Hepatic stellate cell (primary cell): ENCODE measurements at regions not wholly inside any gene's neighbourhood (a gene's known extent, or its start where the extent isn't known, plus 50 kb on each side); places are given as distances from the start of the nearest gene placed in this dataset.

Experiments
- DNase-seq: peaks from one replicate; pipeline ENCODE4 v3.0.0; 2011; ENCODE audit warnings: low spot score

GRCh38 chr3:30945291-30945690, 50.8 kb upstream of the GADL1 start:
- no peak for DNase-seq

GRCh38 chr3:30948426-30948825, 54.0 kb upstream of the GADL1 start:
- no peak for DNase-seq

GRCh38 chr3:30951826-30952225, 57.4 kb upstream of the GADL1 start:
- no peak for DNase-seq

- no peak for DNase-seq
Observed at GRCh38 chr3:30952786-30953185, 58.3 kb upstream of the GADL1 start.

DNA sequence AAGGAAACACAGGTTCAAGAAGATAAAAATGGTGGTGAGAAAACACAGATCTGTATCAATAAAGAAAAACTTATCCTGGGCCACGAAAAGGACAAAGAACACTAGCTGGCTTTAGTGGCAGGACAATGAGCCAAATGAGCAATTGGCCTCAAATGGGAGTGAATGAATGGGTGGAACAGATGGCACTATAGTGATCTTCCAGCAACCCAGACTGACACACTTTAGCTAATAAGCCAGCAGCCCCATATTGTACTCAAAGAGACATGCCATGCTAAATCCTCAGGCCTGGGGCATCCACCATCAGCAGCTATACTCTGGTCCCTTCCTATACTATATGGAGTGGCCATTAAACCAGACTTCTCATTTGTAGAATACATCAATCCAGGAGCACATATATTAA, 60.0 kb upstream of the GADL1 start:
- no peak for DNase-seq

DNA sequence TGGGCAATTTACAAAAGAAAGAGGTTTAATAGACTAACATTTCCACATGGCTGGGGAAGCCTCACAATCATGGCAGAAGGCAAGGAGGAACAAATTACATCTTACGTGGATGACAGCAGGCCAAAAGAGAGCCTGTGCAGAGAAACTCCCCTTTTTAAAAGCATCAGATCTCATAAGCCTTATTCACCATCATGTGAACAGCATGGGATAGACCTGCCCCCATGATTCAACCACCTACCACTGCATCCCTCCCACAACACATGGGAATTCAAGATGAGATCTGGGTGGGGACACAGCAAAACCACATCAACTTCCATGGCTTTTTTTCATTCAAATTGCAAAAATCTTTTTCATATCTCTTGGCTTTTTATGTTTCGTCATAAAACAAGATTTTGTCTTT, 67.6 kb upstream of the GADL1 start:
- no peak for DNase-seq

DNA sequence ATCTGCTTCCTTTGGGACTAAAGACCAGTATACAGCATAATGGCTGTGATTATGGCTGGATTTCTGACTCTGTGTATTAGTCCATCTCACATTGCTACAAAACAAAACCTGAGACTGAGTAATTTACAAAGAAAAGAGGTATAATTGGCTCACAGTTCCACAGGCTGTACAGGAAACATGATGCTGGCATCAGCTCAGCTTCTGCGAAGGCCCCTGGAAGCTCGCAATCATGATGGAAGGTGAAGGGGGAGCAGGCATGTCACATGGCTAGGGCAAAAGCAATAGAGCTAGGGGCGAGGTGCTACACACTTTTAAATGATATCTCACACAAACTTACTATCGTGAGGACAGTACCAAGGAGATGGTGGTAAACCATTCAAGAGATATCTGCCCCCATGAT, 68.0 kb upstream of the GADL1 start:
- no peak for DNase-seq

GRCh38 chr3:30963223-30963722, 68.8 kb upstream of the GADL1 start:
- DNase-seq = no peak

DNA sequence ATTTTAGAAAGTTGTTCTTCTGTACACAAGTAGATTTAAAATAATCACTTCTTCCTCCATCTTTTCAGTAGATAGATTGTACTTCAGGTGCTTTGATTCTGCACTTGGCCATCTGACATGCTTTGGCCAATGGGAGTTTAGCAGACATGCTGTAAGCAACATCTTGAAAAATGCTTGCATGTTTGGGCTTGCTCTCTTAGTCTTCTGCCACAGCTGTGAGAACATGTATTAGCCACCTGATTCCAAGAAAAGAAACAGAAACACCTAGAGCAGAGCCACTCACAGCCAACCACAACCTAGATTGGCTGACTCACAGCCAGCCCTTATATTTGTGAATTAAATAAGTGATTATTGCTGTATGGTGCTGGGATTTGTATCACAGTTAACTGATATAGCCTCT, 70.2 kb upstream of the GADL1 start:
- no peak for DNase-seq

- no peak for DNase-seq
Observed at GRCh38 chr3:30966896-30967295, 72.4 kb upstream of the GADL1 start.

DNA sequence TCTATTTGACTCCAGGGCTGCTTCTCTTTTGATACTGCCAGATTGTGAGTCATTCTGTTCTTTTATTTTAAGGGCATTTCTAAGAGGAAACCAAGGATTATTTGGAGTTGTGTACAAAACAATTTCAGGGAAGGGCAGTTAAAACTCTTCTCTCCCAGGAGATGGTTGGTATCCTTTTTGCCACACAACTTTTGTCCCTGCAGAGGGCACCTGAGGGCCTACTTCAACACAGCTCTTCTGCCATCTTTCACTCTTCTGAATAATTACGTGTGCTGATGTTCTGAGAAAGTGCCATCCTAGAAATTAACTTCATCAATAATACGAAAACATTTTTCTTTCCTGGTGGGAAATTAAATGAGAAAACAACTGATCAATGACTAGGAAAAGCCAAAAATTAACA, 75.7 kb upstream of the GADL1 start:
- no peak for DNase-seq

GRCh38 chr3:30972449-30972848, 78.0 kb upstream of the GADL1 start:
- DNase-seq = no peak

DNA sequence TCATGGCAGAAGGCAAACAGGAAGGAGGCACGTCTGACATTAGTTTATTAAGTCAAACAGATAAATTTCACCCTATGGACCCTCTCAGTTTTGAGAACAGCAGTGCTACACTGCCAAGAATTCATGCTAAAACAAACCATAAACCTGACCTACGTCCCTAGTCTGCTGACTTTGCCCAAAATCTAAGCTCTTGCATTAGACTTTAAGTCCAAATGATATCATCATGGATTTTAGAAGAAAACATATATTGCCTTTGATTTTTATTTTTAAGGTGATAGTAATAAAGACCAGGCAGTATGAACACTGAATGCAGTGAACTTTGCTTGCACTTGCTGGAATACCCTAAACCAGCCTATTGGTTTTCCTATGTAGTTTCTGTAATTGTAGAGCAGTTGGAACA, 79.6 kb upstream of the GADL1 start:
- DNase-seq = no peak

DNA sequence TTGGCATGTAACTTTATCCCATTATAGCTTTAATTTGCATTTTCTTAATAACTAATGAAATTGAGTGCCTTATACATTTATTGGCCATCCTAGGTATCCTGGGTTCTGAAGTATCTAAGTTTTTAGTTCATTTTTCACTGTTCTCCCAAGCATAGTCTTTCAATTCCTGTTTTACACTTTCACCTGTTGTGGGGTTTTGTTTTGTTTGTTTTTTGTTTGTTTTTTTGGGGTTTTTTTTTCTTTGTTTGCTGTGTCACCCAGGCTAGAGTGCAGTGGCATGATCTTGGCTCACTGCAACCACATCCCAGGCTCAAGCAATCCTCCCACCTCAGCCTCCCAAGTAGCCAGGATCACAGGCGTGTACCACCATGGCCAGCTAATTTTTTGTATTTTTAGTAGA, 83.1 kb upstream of the GADL1 start:
- DNase-seq = no peak

GRCh38 chr3:30980993-30981392, 86.5 kb upstream of the GADL1 start:
- DNase-seq = no peak

DNA sequence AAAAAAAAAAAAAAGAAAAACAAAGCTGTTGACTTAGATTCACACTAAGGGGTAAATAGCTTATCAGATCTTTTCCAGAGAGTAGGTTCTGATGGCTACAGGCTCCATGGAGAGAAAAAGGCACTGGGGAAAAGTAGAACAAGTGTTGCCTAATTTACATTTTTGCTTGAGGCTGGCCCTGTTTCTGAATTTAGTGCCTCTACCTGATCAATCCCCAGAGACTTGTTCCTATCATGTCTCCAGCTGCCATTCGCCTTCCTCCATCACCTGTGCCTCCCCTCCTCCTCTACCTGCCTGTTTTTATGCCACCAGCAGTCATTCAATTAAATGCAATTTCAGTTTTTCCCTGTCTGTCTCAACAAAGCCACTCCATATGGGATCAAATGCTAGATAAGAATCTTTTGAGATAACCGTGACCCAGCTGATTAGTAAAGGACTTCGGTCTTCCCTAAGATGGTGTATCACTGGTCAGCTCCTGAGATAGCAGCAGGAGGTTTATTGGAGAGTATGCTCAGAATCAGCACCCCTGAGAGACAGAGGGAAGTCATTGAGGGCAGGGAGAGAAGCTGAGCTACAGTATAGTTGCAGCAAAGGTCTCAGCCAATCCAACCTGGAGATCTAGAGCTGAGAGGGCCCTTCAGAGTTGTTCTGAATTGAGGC, 88.1 kb upstream of the GADL1 start:
- DNase-seq = no peak

DNA sequence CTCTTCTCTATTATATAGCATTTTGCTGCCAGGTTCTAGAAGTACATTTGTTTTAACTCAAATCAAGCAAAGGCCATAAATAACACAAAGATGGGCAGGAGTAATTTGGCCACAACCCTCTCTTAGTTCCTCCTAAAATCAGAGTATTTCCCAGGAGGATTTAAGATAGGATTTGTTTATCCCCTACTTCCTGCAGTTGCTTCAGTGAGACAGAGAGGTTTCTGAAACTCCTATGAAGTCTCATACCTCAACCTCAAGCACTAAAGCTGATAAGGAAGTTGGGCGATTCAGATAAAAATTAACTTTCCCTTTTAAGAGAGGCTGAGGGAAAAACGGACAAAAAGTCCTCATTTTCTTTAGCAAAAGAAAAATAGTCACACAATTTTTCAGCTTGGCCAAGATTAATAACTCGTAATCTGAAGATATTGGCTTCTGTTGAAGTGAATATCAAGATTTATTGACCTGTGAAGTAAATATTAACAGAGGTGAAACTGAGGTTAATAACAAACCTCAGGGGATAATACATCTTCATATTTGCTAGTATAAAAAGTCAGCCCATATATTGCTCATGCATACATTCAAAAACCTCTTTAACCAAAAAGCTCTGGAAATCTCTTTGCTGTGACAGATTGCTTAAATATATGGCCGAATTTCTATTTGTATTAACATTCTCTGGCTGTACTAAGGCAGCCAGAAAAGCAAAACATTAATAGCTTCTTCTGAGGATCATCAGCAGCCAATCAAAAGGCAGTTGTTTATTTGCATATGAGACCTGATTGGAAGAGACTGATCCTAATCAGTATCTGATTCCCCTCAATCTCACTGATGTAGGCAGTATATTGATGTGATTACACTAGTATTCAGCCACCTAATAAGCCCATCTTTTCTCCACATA, 90.6 kb upstream of the GADL1 start:
- DNase-seq = no peak

DNA sequence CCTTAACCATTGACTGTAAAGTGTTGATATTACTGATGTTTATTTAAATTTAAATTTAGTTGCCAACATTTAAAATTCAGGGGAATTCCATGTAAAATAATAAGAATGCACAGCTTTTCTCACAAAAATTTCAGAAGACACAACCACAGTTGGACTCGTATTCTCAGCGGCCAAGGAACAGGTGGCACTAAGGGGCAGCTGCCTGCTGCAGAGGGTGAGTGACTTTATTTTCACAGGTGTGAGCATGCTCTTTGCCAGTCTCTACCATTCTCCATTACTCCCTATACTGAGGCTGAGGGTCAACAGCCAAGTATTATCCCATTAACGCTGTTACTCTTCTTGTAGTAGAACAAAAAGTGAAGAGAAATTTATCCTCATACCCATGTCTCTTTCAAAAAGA, 92.1 kb upstream of the GADL1 start:
- DNase-seq = no peak

DNA sequence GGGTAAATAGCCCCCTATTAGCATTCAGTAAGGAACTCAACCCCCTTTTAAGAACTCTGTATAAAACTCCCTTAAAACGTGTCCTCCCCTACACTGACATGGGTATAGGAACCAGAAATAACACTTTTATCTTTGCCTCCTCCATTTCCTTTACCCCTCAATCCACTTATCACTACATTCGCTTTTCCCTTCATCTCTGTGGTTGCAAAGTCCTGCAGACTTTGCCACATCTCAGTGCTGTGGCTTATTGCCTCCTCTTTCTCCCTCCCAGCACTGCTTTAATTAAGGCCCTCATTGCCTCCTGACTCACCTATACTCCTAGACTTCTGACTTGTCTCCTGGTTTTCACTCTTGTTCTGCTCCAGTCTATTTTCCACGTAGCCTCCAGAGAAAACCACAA, 94.3 kb upstream of the GADL1 start:
- DNase-seq = no peak

- DNase-seq = no peak
Observed at GRCh38 chr3:30989276-30990030, 95.0 kb upstream of the GADL1 start.

- no peak for DNase-seq
Observed at GRCh38 chr3:30996467-30996866, 102.0 kb upstream of the GADL1 start.

DNA sequence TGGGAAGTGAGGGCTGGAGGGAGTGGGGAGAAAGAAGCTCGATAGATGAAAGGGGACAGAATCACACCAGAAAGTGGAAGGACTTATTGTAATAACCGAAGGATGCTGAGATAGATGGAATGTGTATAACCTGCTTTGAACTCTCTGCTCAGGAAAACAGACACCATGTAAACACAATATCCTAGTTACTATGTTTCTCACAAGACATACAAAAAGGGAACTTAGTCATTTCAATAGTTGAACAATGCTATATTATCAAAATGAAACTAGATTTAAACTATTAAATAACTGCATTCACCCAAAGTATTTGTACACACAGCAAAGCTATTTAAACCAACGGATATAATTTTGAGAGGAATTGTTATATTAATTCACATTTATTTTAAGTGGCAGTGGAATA, 108.3 kb upstream of the GADL1 start:
- no peak for DNase-seq
